ENCODE measurements at regions not wholly inside any gene's neighbourhood (a gene's known extent, or its start where the extent isn't known, plus 50 kb on each side); places are given as distances from the start of the nearest gene placed in this dataset.

GRCh38 chr9:36729906-36730305 is 157.2 kb downstream of the MELK start:
- TF ChIP-seq POLR2AphosphoS5 (IDR thresholded peaks at IDR 0.05; ENCODE audit: low read depth, low read length) (no peak), TAF1 (IDR thresholded peaks at IDR 0.05; ENCODE audit: borderline replicate concordance, insufficient read depth, low read length) (no peak), SIN3A (IDR thresholded peaks at IDR 0.05; ENCODE audit: borderline replicate concordance, insufficient read depth, low read length) (no peak), REST (IDR thresholded peaks at IDR 0.05; ENCODE audit: insufficient read depth in 1 of 2, low read depth in 2 of 2, low read length in 2 of 2) (no peak)

Measured in PFSK-1 (cell line).